Glomerular endothelial cell (primary cell): ENCODE measurements at regions not wholly inside any gene's neighbourhood (a gene's known extent, or its start where the extent isn't known, plus 50 kb on each side); places are given as distances from the start of the nearest gene placed in this dataset.
"Not testable (repeated sequence)": the region's sequence is repeated elsewhere in the genome, so short reads cannot be mapped to it uniquely, and the experiment has no call there.

ENCODE experiments used
- DNase-seq: peaks from one replicate; pipeline ENCODE4 v3.0.0-alpha.2; 2011; ENCODE audit warnings: low read depth, low spot score; ENCODE audit errors: extremely low read depth

GRCh38 chr14:23829736-23830471 lies 123.7 kb upstream of the DHRS4 start:
- peak; percentile 60 for DNase-seq

- DNase-seq = no peak
Measured at GRCh38 chr14:23831596-23831995, 122.0 kb upstream of the DHRS4 start.

GRCh38 chr14:23861666-23862065 lies 91.9 kb upstream of the DHRS4 start:
- no peak for DNase-seq

- DNase-seq = no peak
Measured at GRCh38 chr14:23862513-23862912, 91.1 kb upstream of the DHRS4 start.

GRCh38 chr14:23863836-23864235 lies 89.7 kb upstream of the DHRS4 start:
- no peak for DNase-seq

- no peak for DNase-seq
Measured at GRCh38 chr14:23864259-23864658, 89.3 kb upstream of the DHRS4 start.

GRCh38 chr14:23864861-23865260 lies 88.7 kb upstream of the DHRS4 start:
- no peak for DNase-seq

GRCh38 chr14:23865502-23865901 lies 88.1 kb upstream of the DHRS4 start:
- no peak for DNase-seq

GRCh38 chr14:23866269-23866668 lies 87.3 kb upstream of the DHRS4 start:
- no peak for DNase-seq

- no peak for DNase-seq
Measured at GRCh38 chr14:23869078-23869719, 84.4 kb upstream of the DHRS4 start.

- no peak for DNase-seq
Measured at GRCh38 chr14:23876160-23876750, 77.3 kb upstream of the DHRS4 start.

- DNase-seq = no peak
Measured at GRCh38 chr14:23877111-23877510, 76.5 kb upstream of the DHRS4 start.

- DNase-seq = no peak
Measured at GRCh38 chr14:23877538-23878180, 75.9 kb upstream of the DHRS4 start.

- DNase-seq = no peak
Measured at GRCh38 chr14:23881282-23881681, 72.3 kb upstream of the DHRS4 start.

- DNase-seq = no peak
Measured at GRCh38 chr14:23883684-23884540, 69.7 kb upstream of the DHRS4 start.

- DNase-seq = no peak
Measured at GRCh38 chr14:23884541-23884904, 69.0 kb upstream of the DHRS4 start.

- DNase-seq = no peak
Measured at GRCh38 chr14:23887536-23887935, 66.0 kb upstream of the DHRS4 start.

GRCh38 chr14:23891717-23892116 lies 61.9 kb upstream of the DHRS4 start:
- DNase-seq = not testable (repeated sequence)

- DNase-seq = not testable (repeated sequence)
Measured at GRCh38 chr14:23892289-23892688, 61.3 kb upstream of the DHRS4 start.

- no peak for DNase-seq
Measured at GRCh38 chr14:23894362-23895052, 59.1 kb upstream of the DHRS4 start.
